OCI-LY7 (cell line): ENCODE measurements at regions not wholly inside any gene's neighbourhood (a gene's known extent, or its start where the extent isn't known, plus 50 kb on each side); places are given as distances from the start of the nearest gene placed in this dataset.

Experiments
- BruUV-seq: library from RNA; stranded (reverse); fragments of 400-500 nt; replicated peaks from 2 replicates; lab custom pipeline; 2021; lab: Mats Ljungman, UMichigan
- CTCF ChIA-PET: fragments of 300-600 bp; sonication (Branson Sonifier 250); formaldehyde crosslinking; loops from one replicate; lab custom pipeline; 2022; ENCODE audit warnings: antibody characterized with exemption; ENCODE audit not compliant: unreplicated experiment; lab: Charles Lee
- POLR2A ChIA-PET: fragments of 300-600 bp; sonication (Branson Sonifier 250); formaldehyde crosslinking; loops from one replicate; lab custom pipeline; 2022; ENCODE audit warnings: antibody characterized with exemption; lab: Charles Lee
- DNase-seq: peaks from one replicate; pipeline ENCODE4 v3.0.0-alpha.2; 2015; ENCODE audit warnings: low spot score
- H2AFZ ChIP-seq: fragments of 200-600 bp; sonication (generic), shearing (Covaris generic); 2 replicates; pipeline ENCODE4 v1.6.1; 2014; ENCODE audit warnings: mild to moderate bottlenecking, antibody characterized with exemption, low read length, moderate library complexity
- H3K27ac ChIP-seq: fragments of 200-600 bp; sonication (generic); 2 replicates; pipeline ENCODE4 v1.5.1; 2014; ENCODE audit warnings: mixed run types, low read depth, mild to moderate bottlenecking, moderate library complexity, low read length, inconsistent platforms; ENCODE audit not compliant: poor library complexity, severe bottlenecking
- H3K36me3 ChIP-seq: fragments of 200-600 bp; sonication (generic); 2 replicates; pipeline ENCODE4 v1.6.1; 2014; ENCODE audit warnings: mild to moderate bottlenecking, antibody characterized with exemption, low read length, moderate library complexity, mixed read lengths; ENCODE audit not compliant: insufficient read depth
- H3K4me1 ChIP-seq: fragments of 200-600 bp; sonication (generic); 2 replicates; pipeline ENCODE4 v1.5.1; 2014; ENCODE audit warnings: mild to moderate bottlenecking, low read length; ENCODE audit not compliant: insufficient read depth, poor library complexity, severe bottlenecking
- H3K4me2 ChIP-seq: fragments of 200-600 bp; sonication (generic); 2 replicates; pipeline ENCODE4 v1.6.1; 2014; ENCODE audit warnings: mild to moderate bottlenecking, low read length
- H3K4me3 ChIP-seq: fragments of 200-600 bp; sonication (generic); 2 replicates; pipeline ENCODE4 v1.5.1; 2014; ENCODE audit warnings: mild to moderate bottlenecking, low read depth, low read length; ENCODE audit not compliant: poor library complexity, severe bottlenecking
- H3K79me2 ChIP-seq: fragments of 200-600 bp; sonication (generic); 2 replicates; pipeline ENCODE4 v1.6.1; 2016; ENCODE audit warnings: low read depth, mild to moderate bottlenecking, low read length, moderate library complexity, mixed read lengths; ENCODE audit not compliant: insufficient read depth
- H3K9me2 ChIP-seq: fragments of 200-600 bp; sonication (generic); 2 replicates; pipeline ENCODE4 v1.6.1; 2016; ENCODE audit warnings: mild to moderate bottlenecking, low read length, mixed read lengths; ENCODE audit not compliant: insufficient read depth
- H3K9me3 ChIP-seq: fragments of 200-600 bp; sonication (generic); 2 replicates; pipeline ENCODE4 v1.6.1; 2014; ENCODE audit warnings: mild to moderate bottlenecking, mixed run types, low read length, mixed read lengths
- H4K20me1 ChIP-seq: fragments of 200-600 bp; sonication (generic); 2 replicates; pipeline ENCODE4 v1.6.1; 2014; ENCODE audit warnings: mild to moderate bottlenecking, antibody characterized with exemption, low read length, moderate library complexity, mixed read lengths; ENCODE audit not compliant: insufficient read depth
- CTCF ChIP-seq: fragments of 200-600 bp; sonication (generic); conservative IDR thresholded peaks from 2 replicates; pipeline ENCODE4 v1.5.1; 2014; ENCODE audit warnings: mild to moderate bottlenecking, antibody characterized with exemption, low read length, moderate library complexity, mixed read lengths
- EZH2phosphoT487 ChIP-seq: fragments of 200-600 bp; sonication (generic); IDR thresholded peaks from 2 replicates; pipeline ENCODE4 v1.6.1; 2018; ENCODE audit warnings: low read depth, borderline replicate concordance, mild to moderate bottlenecking, mixed run types, antibody characterized with exemption, low read length, moderate library complexity, mixed read lengths
- intact Hi-C: fragments of 100-400 bp; cut with micrococcal nuclease; formaldehyde crosslinking; loops from one replicate; pipeline ENCODE4 v1.10.0; 2022; ENCODE audit not compliant: unreplicated experiment

- Histone ChIP-seq H3K9me2 (no peaks in the 10 kb centered on the region), H3K79me2 (no peaks in the 10 kb centered on the region), H4K20me1 (no peaks in the 10 kb centered on the region), H3K4me1 (no peaks in the 10 kb centered on the region), H3K36me3 (no peaks in the 10 kb centered on the region), H3K27ac (no peak overlapping the region), H3K4me3 (no peak overlapping the region), H3K4me2 (no peak overlapping the region), H3K9me3 (no peaks in the 10 kb centered on the region; the same call in 1 of the 2 replicates), H2AFZ (no peak overlapping the region)
- ChIA-PET CTCF (no interaction called here), POLR2A (no interaction called here)
- TF ChIP-seq CTCF (no peak), EZH2phosphoT487 (no peak)
- no TSS peak for BruUV-seq
- intact Hi-C loops: no loop called here
- no peak for DNase-seq
Observed at GRCh38 chr17:72259922-72260321, 139.1 kb downstream of the SOX9 start.

- POLR2A ChIA-PET: no interaction called here
- H3K79me2 ChIP-seq: no peaks in the 10 kb centered on the region
- no peak for TF ChIP-seq CTCF
- no peak for TF ChIP-seq EZH2phosphoT487
- H3K9me2 ChIP-seq: no peaks in the 10 kb centered on the region
- intact Hi-C loops: no loop called here
- no peak overlapping the region for H3K27ac ChIP-seq
- CTCF ChIA-PET: no interaction called here
- no peaks in the 10 kb centered on the region for H4K20me1 ChIP-seq
- no peak overlapping the region for H3K4me3 ChIP-seq
- no peaks in the 10 kb centered on the region for H3K4me1 ChIP-seq
- DNase-seq: no peak
- H3K36me3 ChIP-seq: no peaks in the 10 kb centered on the region
- H3K4me2 ChIP-seq: no peak overlapping the region
- H3K9me3 ChIP-seq: no peaks in the 10 kb centered on the region; the same call in 1 of the 2 replicates
- H2AFZ ChIP-seq: no peak overlapping the region
- BruUV-seq: no TSS peak
Observed at GRCh38 chr17:72262766-72263165, 141.9 kb downstream of the SOX9 start.

GRCh38 chr17:72264682-72265405 lies 144.0 kb downstream of the SOX9 start:
- DNase-seq: no peak
- no peaks in the 10 kb centered on the region for H3K79me2 ChIP-seq
- no peaks in the 10 kb centered on the region; the same call in 1 of the 2 replicates for H3K9me3 ChIP-seq
- H2AFZ ChIP-seq: no peak overlapping the region
- H3K4me2 ChIP-seq: no peak overlapping the region
- intact Hi-C loops: no loop called here
- ChIA-PET POLR2A (interaction anchor here (0.7 to 1.5 kb wide), 3 partner anchors 9 to 1370 kb away, joined by 4 to 8 read pairs (median 4); no protein-coding TSS in a partner anchor), CTCF (no interaction called here)
- TF ChIP-seq EZH2phosphoT487: no peak
- no peak for TF ChIP-seq CTCF
- BruUV-seq: no TSS peak
- no peaks in the 10 kb centered on the region for H3K4me1 ChIP-seq
- H4K20me1 ChIP-seq: no peaks in the 10 kb centered on the region
- no peaks in the 10 kb centered on the region for H3K36me3 ChIP-seq
- H3K27ac ChIP-seq: no peak overlapping the region
- H3K9me2 ChIP-seq: no peaks in the 10 kb centered on the region
- H3K4me3 ChIP-seq: no peak overlapping the region
